NB4 (cell line): ENCODE measurements at regions not wholly inside any gene's neighbourhood (a gene's known extent, or its start where the extent isn't known, plus 50 kb on each side); places are given as distances from the start of the nearest gene placed in this dataset.

ENCODE experiments used
- POLR2A ChIP-seq: IDR thresholded peaks from 2 replicates; pipeline ENCODE4 v1.6.1; 2011; ENCODE audit warnings: mild to moderate bottlenecking; ENCODE audit not compliant: insufficient read length; ENCODE audit errors: extremely low read depth
- TF ChIP-seq, protein P1 (sequence below): IDR thresholded peaks from one replicate; pipeline ENCODE4 v1.5.1; 2012; ENCODE audit warnings: low read depth, low read length
- TF ChIP-seq, protein P2 (sequence below): IDR thresholded peaks from 2 replicates; pipeline ENCODE4 v1.6.1; 2011; ENCODE audit warnings: low read depth, low read length

GRCh38 chr4:148651991-148652390 is 209.8 kb upstream of the NR3C2 start:
- TF ChIP-seq, protein P1, sequence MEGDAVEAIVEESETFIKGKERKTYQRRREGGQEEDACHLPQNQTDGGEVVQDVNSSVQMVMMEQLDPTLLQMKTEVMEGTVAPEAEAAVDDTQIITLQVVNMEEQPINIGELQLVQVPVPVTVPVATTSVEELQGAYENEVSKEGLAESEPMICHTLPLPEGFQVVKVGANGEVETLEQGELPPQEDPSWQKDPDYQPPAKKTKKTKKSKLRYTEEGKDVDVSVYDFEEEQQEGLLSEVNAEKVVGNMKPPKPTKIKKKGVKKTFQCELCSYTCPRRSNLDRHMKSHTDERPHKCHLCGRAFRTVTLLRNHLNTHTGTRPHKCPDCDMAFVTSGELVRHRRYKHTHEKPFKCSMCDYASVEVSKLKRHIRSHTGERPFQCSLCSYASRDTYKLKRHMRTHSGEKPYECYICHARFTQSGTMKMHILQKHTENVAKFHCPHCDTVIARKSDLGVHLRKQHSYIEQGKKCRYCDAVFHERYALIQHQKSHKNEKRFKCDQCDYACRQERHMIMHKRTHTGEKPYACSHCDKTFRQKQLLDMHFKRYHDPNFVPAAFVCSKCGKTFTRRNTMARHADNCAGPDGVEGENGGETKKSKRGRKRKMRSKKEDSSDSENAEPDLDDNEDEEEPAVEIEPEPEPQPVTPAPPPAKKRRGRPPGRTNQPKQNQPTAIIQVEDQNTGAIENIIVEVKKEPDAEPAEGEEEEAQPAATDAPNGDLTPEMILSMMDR, result no peak
- TF ChIP-seq POLR2A, result no peak
- TF ChIP-seq, protein P2, sequence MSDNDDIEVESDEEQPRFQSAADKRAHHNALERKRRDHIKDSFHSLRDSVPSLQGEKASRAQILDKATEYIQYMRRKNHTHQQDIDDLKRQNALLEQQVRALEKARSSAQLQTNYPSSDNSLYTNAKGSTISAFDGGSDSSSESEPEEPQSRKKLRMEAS, result no peak
